ENCODE measurements at regions not wholly inside any gene's neighbourhood (a gene's known extent, or its start where the extent isn't known, plus 50 kb on each side); places are given as distances from the start of the nearest gene placed in this dataset.

- TF ChIP-seq CTCF (IDR thresholded peaks at IDR 0.05) (no peak), POLR2AphosphoS5 (IDR thresholded peaks at IDR 0.05; ENCODE audit: low read depth, low read length) (no peak), SIN3A (IDR thresholded peaks at IDR 0.05; ENCODE audit: borderline replicate concordance, insufficient read depth, low read depth, low read length) (no peak), TCF7L2 (IDR thresholded peaks at IDR 0.05; ENCODE audit: low read depth, low read length) (no peak)
- TF ChIP-seq, protein P1, sequence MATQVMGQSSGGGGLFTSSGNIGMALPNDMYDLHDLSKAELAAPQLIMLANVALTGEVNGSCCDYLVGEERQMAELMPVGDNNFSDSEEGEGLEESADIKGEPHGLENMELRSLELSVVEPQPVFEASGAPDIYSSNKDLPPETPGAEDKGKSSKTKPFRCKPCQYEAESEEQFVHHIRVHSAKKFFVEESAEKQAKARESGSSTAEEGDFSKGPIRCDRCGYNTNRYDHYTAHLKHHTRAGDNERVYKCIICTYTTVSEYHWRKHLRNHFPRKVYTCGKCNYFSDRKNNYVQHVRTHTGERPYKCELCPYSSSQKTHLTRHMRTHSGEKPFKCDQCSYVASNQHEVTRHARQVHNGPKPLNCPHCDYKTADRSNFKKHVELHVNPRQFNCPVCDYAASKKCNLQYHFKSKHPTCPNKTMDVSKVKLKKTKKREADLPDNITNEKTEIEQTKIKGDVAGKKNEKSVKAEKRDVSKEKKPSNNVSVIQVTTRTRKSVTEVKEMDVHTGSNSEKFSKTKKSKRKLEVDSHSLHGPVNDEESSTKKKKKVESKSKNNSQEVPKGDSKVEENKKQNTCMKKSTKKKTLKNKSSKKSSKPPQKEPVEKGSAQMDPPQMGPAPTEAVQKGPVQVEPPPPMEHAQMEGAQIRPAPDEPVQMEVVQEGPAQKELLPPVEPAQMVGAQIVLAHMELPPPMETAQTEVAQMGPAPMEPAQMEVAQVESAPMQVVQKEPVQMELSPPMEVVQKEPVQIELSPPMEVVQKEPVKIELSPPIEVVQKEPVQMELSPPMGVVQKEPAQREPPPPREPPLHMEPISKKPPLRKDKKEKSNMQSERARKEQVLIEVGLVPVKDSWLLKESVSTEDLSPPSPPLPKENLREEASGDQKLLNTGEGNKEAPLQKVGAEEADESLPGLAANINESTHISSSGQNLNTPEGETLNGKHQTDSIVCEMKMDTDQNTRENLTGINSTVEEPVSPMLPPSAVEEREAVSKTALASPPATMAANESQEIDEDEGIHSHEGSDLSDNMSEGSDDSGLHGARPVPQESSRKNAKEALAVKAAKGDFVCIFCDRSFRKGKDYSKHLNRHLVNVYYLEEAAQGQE (IDR thresholded peaks at IDR 0.05; ENCODE audit: insufficient read depth in 1 of 2, low read depth in 2 of 2, low read length in 1 of 2), result no peak
These were observed 110.9 kb upstream of the B3GAT1 start for GRCh38 chr11:134522782-134523570.

Data from Panc1 (cell line).